GM23338 (cell line): ENCODE measurements at regions not wholly inside any gene's neighbourhood (a gene's known extent, or its start where the extent isn't known, plus 50 kb on each side); places are given as distances from the start of the nearest gene placed in this dataset.
"Not testable (repeated sequence)": the region's sequence is repeated elsewhere in the genome, so short reads cannot be mapped to it uniquely, and the experiment has no call there.

Source experiments
- ATAC-seq: fragments of 200-7000 bp; cut with Tn5 transposase; 3 replicates; pipeline ENCODE4 v1.9.1; 2020
- DNase-seq: peaks from one replicate; pipeline ENCODE4 v3.0.0-alpha.2; 2015; ENCODE audit warnings: low spot score
- H2AFZ ChIP-seq: fragments of 200-600 bp; sonication (generic); 2 replicates; pipeline ENCODE4 v1.8.0; 2016; ENCODE audit warnings: antibody characterized with exemption, mild to moderate bottlenecking, moderate library complexity
- H3F3A ChIP-seq: fragments of 200-600 bp; sonication (generic); replicated peaks from 2 replicates; pipeline ENCODE4 v1.8.0; 2017; ENCODE audit warnings: antibody characterized with exemption, mixed run types, low read depth
- H3K27ac ChIP-seq: fragments of 200-600 bp; sonication (generic); 2 replicates; pipeline ENCODE4 v1.6.1; 2016; ENCODE audit warnings: low read depth
- H3K27me3 ChIP-seq: fragments of 200-600 bp; sonication (generic); 2 replicates; pipeline ENCODE4 v1.8.0; 2016; ENCODE audit warnings: mild to moderate bottlenecking, mixed run types, moderate library complexity; ENCODE audit not compliant: insufficient read depth
- H3K36me3 ChIP-seq: fragments of 200-600 bp; sonication (generic); 2 replicates; pipeline ENCODE4 v1.8.0; 2016; ENCODE audit warnings: mild to moderate bottlenecking; ENCODE audit not compliant: insufficient read depth
- H3K4me1 ChIP-seq: fragments of 200-600 bp; sonication (generic); 2 replicates; pipeline ENCODE4 v1.8.0; 2016; ENCODE audit warnings: mild to moderate bottlenecking, moderate library complexity; ENCODE audit not compliant: insufficient read depth
- H3K4me2 ChIP-seq: fragments of 200-600 bp; sonication (generic); 2 replicates; pipeline ENCODE4 v1.7.1; 2017; ENCODE audit warnings: mixed run types
- H3K4me3 ChIP-seq: fragments of 200-600 bp; sonication (generic); 2 replicates; pipeline ENCODE4 v1.6.1; 2016; ENCODE audit warnings: mixed run types
- H3K79me2 ChIP-seq: fragments of 200-600 bp; sonication (generic); replicated peaks from 2 replicates; pipeline ENCODE4 v1.8.0; 2017; ENCODE audit warnings: mild to moderate bottlenecking; ENCODE audit not compliant: insufficient read depth
- H3K9me2 ChIP-seq: fragments of 200-600 bp; sonication (generic); 2 replicates; pipeline ENCODE4 v1.8.0; 2017; ENCODE audit not compliant: insufficient read depth
- H4K20me1 ChIP-seq: fragments of 200-600 bp; sonication (generic); replicated peaks from 2 replicates; pipeline ENCODE4 v1.8.0; 2017; ENCODE audit warnings: mild to moderate bottlenecking; ENCODE audit not compliant: insufficient read depth
- H3K27ac Mint-ChIP-seq: 2 replicates; pipeline ENCODE4 v1.8.0; 2020; ENCODE audit warnings: inconsistent platforms, mild to moderate bottlenecking, moderate library complexity, mixed read lengths
- H3K27me3 Mint-ChIP-seq: 3 replicates; pipeline ENCODE4 v1.8.0; 2022; ENCODE audit warnings: low read depth, mild to moderate bottlenecking, moderate library complexity, mixed read lengths, inconsistent platforms; ENCODE audit not compliant: insufficient read depth, poor library complexity
- H3K36me3 Mint-ChIP-seq: 3 replicates; pipeline ENCODE4 v1.8.0; 2021; ENCODE audit warnings: low read depth, mild to moderate bottlenecking, inconsistent platforms, moderate library complexity, mixed read lengths
- H3K4me1 Mint-ChIP-seq: 3 replicates; pipeline ENCODE4 v1.8.0; 2020; ENCODE audit warnings: mild to moderate bottlenecking, inconsistent platforms, mixed read lengths
- H3K4me3 Mint-ChIP-seq: 3 replicates; pipeline ENCODE4 v1.8.0; 2021; ENCODE audit warnings: moderate library complexity, mild to moderate bottlenecking, inconsistent platforms, mixed read lengths
- H3K9me3 Mint-ChIP-seq: 3 replicates; pipeline ENCODE4 v1.8.0; 2020; ENCODE audit warnings: moderate library complexity, mild to moderate bottlenecking, inconsistent platforms, mixed read lengths
- CTCF ChIP-seq, 2 experiments: fragments of 200-600 bp in 1 of 2; sonication (generic) in 1 of 2; conservative IDR thresholded peaks; 2 replicates each; pipeline versions ENCODE4 v1.5.1 to v1.6.1; 2016 to 2017; ENCODE audit warnings: antibody characterized with exemption in 2 of 2, low read depth in 2 of 2, mild to moderate bottlenecking in 2 of 2, moderate library complexity in 1 of 2
- ETS1 ChIP-seq: IDR thresholded peaks from 2 replicates; pipeline ENCODE4 v1.6.1; 2016; ENCODE audit warnings: antibody characterized with exemption
- EZH2phosphoT487 ChIP-seq: fragments of 200-600 bp; sonication (generic); IDR thresholded peaks from one replicate; pipeline ENCODE4 v1.8.1; 2018; ENCODE audit warnings: antibody characterized with exemption; ENCODE audit not compliant: unreplicated experiment
- JUNB ChIP-seq: IDR thresholded peaks from one replicate; pipeline ENCODE4 v1.6.1; 2016; ENCODE audit warnings: antibody characterized with exemption; ENCODE audit not compliant: unreplicated experiment
- NANOG ChIP-seq: IDR thresholded peaks from 2 replicates; pipeline ENCODE4 v1.6.1; 2016; ENCODE audit warnings: antibody characterized with exemption, borderline replicate concordance
- STAT1 ChIP-seq: IDR thresholded peaks from one replicate; pipeline ENCODE4 v1.6.1; 2016; ENCODE audit warnings: antibody characterized with exemption; ENCODE audit not compliant: unreplicated experiment
- ZNF331 ChIP-seq: fragments of 250-450 bp; sonication (Bioruptor Pico); IDR thresholded peaks from 2 replicates; pipeline ENCODE4 v1.5.0; 2020; ENCODE audit warnings: low read depth, mild to moderate bottlenecking, moderate library complexity
- TF ChIP-seq, protein P1 (sequence below): IDR thresholded peaks from one replicate; pipeline ENCODE4 v1.6.1; 2018; ENCODE audit warnings: antibody characterized with exemption; ENCODE audit not compliant: unreplicated experiment
- TF ChIP-seq, protein P2 (sequence below): fragments of 250-450 bp; sonication (Bioruptor Pico); IDR thresholded peaks from 2 replicates; pipeline ENCODE4 v1.5.0; 2020; ENCODE audit warnings: mild to moderate bottlenecking, moderate library complexity

- H3K9me2 ChIP-seq, ATAC-seq, H3K4me2 ChIP-seq, H2AFZ ChIP-seq, H3K27ac ChIP-seq, H3K4me1 Mint-ChIP-seq, H4K20me1 ChIP-seq, H3K4me3 ChIP-seq, H3K27me3 ChIP-seq, H3K27me3 Mint-ChIP-seq, H3K4me1 ChIP-seq, H3K79me2 ChIP-seq, H3K4me3 Mint-ChIP-seq, H3K36me3 ChIP-seq, DNase-seq, H3F3A ChIP-seq: not testable (repeated sequence)
- peaks cover 54% of the 10 kb centered on the region for H3K9me3 Mint-ChIP-seq
- H3K36me3 Mint-ChIP-seq, result peaks cover 20% of the 10 kb centered on the region
- H3K27ac Mint-ChIP-seq, result 0 out of 2 replicates have a peak overlapping the region, but pooled peaks have one; percentile 9
Observed at GRCh38 chr3:153828346-153828745, 292.8 kb upstream of the ARHGEF26 start.

- ATAC-seq (no peak), DNase-seq (no peak)
- Histone ChIP-seq H3K4me1 (no peaks in the 10 kb centered on the region), H4K20me1 (no peaks in the 10 kb centered on the region), H3K27me3 (no peaks in the 10 kb centered on the region), H3K9me2 (0 out of 2 replicates have a peak, but pooled peaks cover 2% of the 10 kb centered on the region), H3F3A (no peaks in the 10 kb centered on the region), H3K36me3 (no peaks in the 10 kb centered on the region), H3K4me2 (no peak overlapping the region), H3K27ac (no peak overlapping the region), H3K79me2 (no peaks in the 10 kb centered on the region), H2AFZ (no peak overlapping the region), H3K4me3 (no peak overlapping the region)
- Mint-ChIP-seq H3K4me3 (no peak overlapping the region), H3K36me3 (peaks cover 20% of the 10 kb centered on the region), H3K9me3 (peaks cover 41% of the 10 kb centered on the region), H3K27ac (no peak overlapping the region), H3K27me3 (peaks cover 2% of the 10 kb centered on the region), H3K4me1 (no peaks in the 10 kb centered on the region; the same call in 2 of the 3 replicates)
- TF ChIP-seq ETS1 (no peak), JUNB (no peak), ZNF331 (CRISPR knock-in tag) (no peak), NANOG (no peak), STAT1 (no peak), CTCF (conservative IDR thresholded peaks at IDR 0.05; ENCODE audit: low read depth in 2 of 2) (no peak), EZH2phosphoT487 (no peak)
- TF ChIP-seq, protein P1, sequence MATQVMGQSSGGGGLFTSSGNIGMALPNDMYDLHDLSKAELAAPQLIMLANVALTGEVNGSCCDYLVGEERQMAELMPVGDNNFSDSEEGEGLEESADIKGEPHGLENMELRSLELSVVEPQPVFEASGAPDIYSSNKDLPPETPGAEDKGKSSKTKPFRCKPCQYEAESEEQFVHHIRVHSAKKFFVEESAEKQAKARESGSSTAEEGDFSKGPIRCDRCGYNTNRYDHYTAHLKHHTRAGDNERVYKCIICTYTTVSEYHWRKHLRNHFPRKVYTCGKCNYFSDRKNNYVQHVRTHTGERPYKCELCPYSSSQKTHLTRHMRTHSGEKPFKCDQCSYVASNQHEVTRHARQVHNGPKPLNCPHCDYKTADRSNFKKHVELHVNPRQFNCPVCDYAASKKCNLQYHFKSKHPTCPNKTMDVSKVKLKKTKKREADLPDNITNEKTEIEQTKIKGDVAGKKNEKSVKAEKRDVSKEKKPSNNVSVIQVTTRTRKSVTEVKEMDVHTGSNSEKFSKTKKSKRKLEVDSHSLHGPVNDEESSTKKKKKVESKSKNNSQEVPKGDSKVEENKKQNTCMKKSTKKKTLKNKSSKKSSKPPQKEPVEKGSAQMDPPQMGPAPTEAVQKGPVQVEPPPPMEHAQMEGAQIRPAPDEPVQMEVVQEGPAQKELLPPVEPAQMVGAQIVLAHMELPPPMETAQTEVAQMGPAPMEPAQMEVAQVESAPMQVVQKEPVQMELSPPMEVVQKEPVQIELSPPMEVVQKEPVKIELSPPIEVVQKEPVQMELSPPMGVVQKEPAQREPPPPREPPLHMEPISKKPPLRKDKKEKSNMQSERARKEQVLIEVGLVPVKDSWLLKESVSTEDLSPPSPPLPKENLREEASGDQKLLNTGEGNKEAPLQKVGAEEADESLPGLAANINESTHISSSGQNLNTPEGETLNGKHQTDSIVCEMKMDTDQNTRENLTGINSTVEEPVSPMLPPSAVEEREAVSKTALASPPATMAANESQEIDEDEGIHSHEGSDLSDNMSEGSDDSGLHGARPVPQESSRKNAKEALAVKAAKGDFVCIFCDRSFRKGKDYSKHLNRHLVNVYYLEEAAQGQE, result no peak
- TF ChIP-seq, protein P2, sequence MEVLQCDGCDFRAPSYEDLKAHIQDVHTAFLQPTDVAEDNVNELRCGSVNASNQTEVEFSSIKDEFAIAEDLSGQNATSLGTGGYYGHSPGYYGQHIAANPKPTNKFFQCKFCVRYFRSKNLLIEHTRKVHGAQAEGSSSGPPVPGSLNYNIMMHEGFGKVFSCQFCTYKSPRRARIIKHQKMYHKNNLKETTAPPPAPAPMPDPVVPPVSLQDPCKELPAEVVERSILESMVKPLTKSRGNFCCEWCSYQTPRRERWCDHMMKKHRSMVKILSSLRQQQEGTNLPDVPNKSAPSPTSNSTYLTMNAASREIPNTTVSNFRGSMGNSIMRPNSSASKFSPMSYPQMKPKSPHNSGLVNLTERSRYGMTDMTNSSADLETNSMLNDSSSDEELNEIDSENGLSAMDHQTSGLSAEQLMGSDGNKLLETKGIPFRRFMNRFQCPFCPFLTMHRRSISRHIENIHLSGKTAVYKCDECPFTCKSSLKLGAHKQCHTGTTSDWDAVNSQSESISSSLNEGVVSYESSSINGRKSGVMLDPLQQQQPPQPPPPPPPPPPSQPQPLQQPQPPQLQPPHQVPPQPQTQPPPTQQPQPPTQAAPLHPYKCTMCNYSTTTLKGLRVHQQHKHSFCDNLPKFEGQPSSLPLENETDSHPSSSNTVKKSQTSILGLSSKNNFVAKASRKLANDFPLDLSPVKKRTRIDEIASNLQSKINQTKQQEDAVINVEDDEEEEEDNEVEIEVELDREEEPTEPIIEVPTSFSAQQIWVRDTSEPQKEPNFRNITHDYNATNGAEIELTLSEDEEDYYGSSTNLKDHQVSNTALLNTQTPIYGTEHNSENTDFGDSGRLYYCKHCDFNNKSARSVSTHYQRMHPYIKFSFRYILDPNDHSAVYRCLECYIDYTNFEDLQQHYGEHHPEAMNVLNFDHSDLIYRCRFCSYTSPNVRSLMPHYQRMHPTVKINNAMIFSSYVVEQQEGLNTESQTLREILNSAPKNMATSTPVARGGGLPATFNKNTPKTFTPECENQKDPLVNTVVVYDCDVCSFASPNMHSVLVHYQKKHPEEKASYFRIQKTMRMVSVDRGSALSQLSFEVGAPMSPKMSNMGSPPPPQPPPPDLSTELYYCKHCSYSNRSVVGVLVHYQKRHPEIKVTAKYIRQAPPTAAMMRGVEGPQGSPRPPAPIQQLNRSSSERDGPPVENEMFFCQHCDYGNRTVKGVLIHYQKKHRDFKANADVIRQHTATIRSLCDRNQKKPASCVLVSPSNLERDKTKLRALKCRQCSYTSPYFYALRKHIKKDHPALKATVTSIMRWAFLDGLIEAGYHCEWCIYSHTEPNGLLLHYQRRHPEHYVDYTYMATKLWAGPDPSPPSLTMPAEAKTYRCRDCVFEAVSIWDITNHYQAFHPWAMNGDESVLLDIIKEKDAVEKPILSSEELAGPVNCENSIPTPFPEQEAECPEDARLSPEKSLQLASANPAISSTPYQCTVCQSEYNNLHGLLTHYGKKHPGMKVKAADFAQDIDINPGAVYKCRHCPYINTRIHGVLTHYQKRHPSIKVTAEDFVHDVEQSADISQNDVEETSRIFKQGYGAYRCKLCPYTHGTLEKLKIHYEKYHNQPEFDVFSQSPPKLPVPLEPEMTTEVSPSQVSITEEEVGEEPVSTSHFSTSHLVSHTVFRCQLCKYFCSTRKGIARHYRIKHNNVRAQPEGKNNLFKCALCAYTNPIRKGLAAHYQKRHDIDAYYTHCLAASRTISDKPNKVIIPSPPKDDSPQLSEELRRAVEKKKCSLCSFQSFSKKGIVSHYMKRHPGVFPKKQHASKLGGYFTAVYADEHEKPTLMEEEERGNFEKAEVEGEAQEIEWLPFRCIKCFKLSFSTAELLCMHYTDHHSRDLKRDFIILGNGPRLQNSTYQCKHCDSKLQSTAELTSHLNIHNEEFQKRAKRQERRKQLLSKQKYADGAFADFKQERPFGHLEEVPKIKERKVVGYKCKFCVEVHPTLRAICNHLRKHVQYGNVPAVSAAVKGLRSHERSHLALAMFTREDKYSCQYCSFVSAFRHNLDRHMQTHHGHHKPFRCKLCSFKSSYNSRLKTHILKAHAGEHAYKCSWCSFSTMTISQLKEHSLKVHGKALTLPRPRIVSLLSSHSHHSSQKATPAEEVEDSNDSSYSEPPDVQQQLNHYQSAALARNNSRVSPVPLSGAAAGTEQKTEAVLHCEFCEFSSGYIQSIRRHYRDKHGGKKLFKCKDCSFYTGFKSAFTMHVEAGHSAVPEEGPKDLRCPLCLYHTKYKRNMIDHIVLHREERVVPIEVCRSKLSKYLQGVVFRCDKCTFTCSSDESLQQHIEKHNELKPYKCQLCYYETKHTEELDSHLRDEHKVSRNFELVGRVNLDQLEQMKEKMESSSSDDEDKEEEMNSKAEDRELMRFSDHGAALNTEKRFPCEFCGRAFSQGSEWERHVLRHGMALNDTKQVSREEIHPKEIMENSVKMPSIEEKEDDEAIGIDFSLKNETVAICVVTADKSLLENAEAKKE (CRISPR knock-in tag), result no peak
Observed at GRCh38 chr3:153829606-153830170, 291.5 kb upstream of the ARHGEF26 start.
